ENCODE measurements at regions not wholly inside any gene's neighbourhood (a gene's known extent, or its start where the extent isn't known, plus 50 kb on each side); places are given as distances from the start of the nearest gene placed in this dataset.

GRCh38 chr12:75855360-75855759 is 176.2 kb downstream of the PHLDA1 start:
- TF ChIP-seq CTCF (conservative IDR thresholded peaks at IDR 0.05; ENCODE audit: low read length) (no peak), EZH2phosphoT487 (IDR thresholded peaks at IDR 0.05; ENCODE audit: borderline replicate concordance) (no peak)

Measured in Loucy (cell line).